HG02759 (cell line): ENCODE measurements at regions not wholly inside any gene's neighbourhood (a gene's known extent, or its start where the extent isn't known, plus 50 kb on each side); places are given as distances from the start of the nearest gene placed in this dataset.

ENCODE experiments used
- ATAC-seq: cut with Tn5 transposase; IDR thresholded peaks from one replicate; pipeline ENCODE4 v1.9.1; 2021; ENCODE audit warnings: mild to moderate bottlenecking, moderate library complexity; ENCODE audit not compliant: unreplicated experiment

GRCh38 chr12:60290532-60290931 is 694.7 kb downstream of the SLC16A7 start:
- ATAC-seq = no peak

GRCh38 chr12:60308366-60308991 is 712.6 kb downstream of the SLC16A7 start:
- no peak for ATAC-seq

- no peak for ATAC-seq
Observed at GRCh38 chr12:60311940-60312339, 716.1 kb downstream of the SLC16A7 start.

- ATAC-seq = no peak
Observed at GRCh38 chr12:60317361-60317760, 721.5 kb downstream of the SLC16A7 start.

- no peak for ATAC-seq
Observed at GRCh38 chr12:60324746-60325145, 728.9 kb downstream of the SLC16A7 start.

GRCh38 chr12:60333461-60333860 is 737.6 kb downstream of the SLC16A7 start:
- ATAC-seq = no peak

GRCh38 chr12:60335745-60336144 is 739.9 kb downstream of the SLC16A7 start:
- ATAC-seq = no peak

- ATAC-seq = no peak
Observed at GRCh38 chr12:60337839-60338549, 742.2 kb downstream of the SLC16A7 start.

- ATAC-seq = no peak
Observed at GRCh38 chr12:60345442-60345841, 749.6 kb downstream of the SLC16A7 start.

- ATAC-seq = no peak
Observed at GRCh38 chr12:60349232-60349978, 753.6 kb downstream of the SLC16A7 start.

- ATAC-seq = no peak
Observed at GRCh38 chr12:60387356-60387755, 791.5 kb downstream of the SLC16A7 start.

GRCh38 chr12:60391051-60391450 is 795.2 kb downstream of the SLC16A7 start:
- ATAC-seq = no peak

- no peak for ATAC-seq
Observed at GRCh38 chr12:60391791-60392190, 796.0 kb downstream of the SLC16A7 start.

GRCh38 chr12:60393093-60393492 is 797.3 kb downstream of the SLC16A7 start:
- no peak for ATAC-seq

- ATAC-seq = no peak
Observed at GRCh38 chr12:60394665-60395064, 798.8 kb downstream of the SLC16A7 start.

- ATAC-seq = no peak
Observed at GRCh38 chr12:60398547-60398946, 802.7 kb downstream of the SLC16A7 start.

- ATAC-seq = no peak
Observed at GRCh38 chr12:60399064-60399463, 803.2 kb downstream of the SLC16A7 start.

- no peak for ATAC-seq
Observed at GRCh38 chr12:60402996-60403395, 807.2 kb downstream of the SLC16A7 start.

GRCh38 chr12:60415351-60415750 is 819.5 kb downstream of the SLC16A7 start:
- ATAC-seq = no peak

- ATAC-seq = no peak
Observed at GRCh38 chr12:60419986-60420385, 824.2 kb downstream of the SLC16A7 start.

- no peak for ATAC-seq
Observed at GRCh38 chr12:60421741-60422140, 825.9 kb downstream of the SLC16A7 start.

GRCh38 chr12:60437297-60437696 is 841.5 kb downstream of the SLC16A7 start:
- ATAC-seq = no peak
